NB4 (cell line): ENCODE measurements at regions not wholly inside any gene's neighbourhood (a gene's known extent, or its start where the extent isn't known, plus 50 kb on each side); places are given as distances from the start of the nearest gene placed in this dataset.

ENCODE experiments used
- MAX ChIP-seq: IDR thresholded peaks from 2 replicates; pipeline ENCODE4 v1.6.1; 2011; ENCODE audit warnings: low read depth, low read length
- MYC ChIP-seq: IDR thresholded peaks from 2 replicates; pipeline ENCODE4 v1.6.1; 2011; ENCODE audit warnings: low read depth, low read length
- POLR2A ChIP-seq: IDR thresholded peaks from 2 replicates; pipeline ENCODE4 v1.6.1; 2011; ENCODE audit warnings: mild to moderate bottlenecking; ENCODE audit not compliant: insufficient read length; ENCODE audit errors: extremely low read depth
- TF ChIP-seq, protein P1 (sequence below): IDR thresholded peaks from one replicate; pipeline ENCODE4 v1.5.1; 2012; ENCODE audit warnings: low read depth, low read length

- TF ChIP-seq POLR2A (no peak), MYC (no peak), MAX (no peak)
- TF ChIP-seq, protein P1, sequence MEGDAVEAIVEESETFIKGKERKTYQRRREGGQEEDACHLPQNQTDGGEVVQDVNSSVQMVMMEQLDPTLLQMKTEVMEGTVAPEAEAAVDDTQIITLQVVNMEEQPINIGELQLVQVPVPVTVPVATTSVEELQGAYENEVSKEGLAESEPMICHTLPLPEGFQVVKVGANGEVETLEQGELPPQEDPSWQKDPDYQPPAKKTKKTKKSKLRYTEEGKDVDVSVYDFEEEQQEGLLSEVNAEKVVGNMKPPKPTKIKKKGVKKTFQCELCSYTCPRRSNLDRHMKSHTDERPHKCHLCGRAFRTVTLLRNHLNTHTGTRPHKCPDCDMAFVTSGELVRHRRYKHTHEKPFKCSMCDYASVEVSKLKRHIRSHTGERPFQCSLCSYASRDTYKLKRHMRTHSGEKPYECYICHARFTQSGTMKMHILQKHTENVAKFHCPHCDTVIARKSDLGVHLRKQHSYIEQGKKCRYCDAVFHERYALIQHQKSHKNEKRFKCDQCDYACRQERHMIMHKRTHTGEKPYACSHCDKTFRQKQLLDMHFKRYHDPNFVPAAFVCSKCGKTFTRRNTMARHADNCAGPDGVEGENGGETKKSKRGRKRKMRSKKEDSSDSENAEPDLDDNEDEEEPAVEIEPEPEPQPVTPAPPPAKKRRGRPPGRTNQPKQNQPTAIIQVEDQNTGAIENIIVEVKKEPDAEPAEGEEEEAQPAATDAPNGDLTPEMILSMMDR: no peak
Measured at GRCh38 chr5:4228708-4229107, 633.1 kb downstream of the IRX1 start.
